Ishikawa (cell line): ENCODE measurements at regions not wholly inside any gene's neighbourhood (a gene's known extent, or its start where the extent isn't known, plus 50 kb on each side); places are given as distances from the start of the nearest gene placed in this dataset.

Source experiments
- CEBPB ChIP-seq: IDR thresholded peaks from 2 replicates; pipeline ENCODE4 v1.6.1; 2012
- CREB1 ChIP-seq: IDR thresholded peaks from 2 replicates; pipeline ENCODE4 v1.6.1; 2012; ENCODE audit warnings: low read depth
- EGR1 ChIP-seq: IDR thresholded peaks from 2 replicates; pipeline ENCODE4 v1.6.1; 2012
- EP300 ChIP-seq: IDR thresholded peaks from 2 replicates; pipeline ENCODE4 v1.6.1; 2012; ENCODE audit warnings: borderline replicate concordance
- FOXM1 ChIP-seq: IDR thresholded peaks from 2 replicates; pipeline ENCODE4 v1.6.1; 2012; ENCODE audit warnings: low read depth, borderline replicate concordance
- RAD21 ChIP-seq: IDR thresholded peaks from 2 replicates; pipeline ENCODE4 v1.6.1; 2012; ENCODE audit warnings: low read depth
- TAF1 ChIP-seq: IDR thresholded peaks from 2 replicates; pipeline ENCODE4 v1.6.1; 2012; ENCODE audit warnings: low read depth, mild to moderate bottlenecking
- TCF12 ChIP-seq: IDR thresholded peaks from 2 replicates; pipeline ENCODE4 v1.6.1; 2012; ENCODE audit warnings: low read depth
- TEAD4 ChIP-seq: IDR thresholded peaks from 2 replicates; pipeline ENCODE4 v1.6.1; 2012
- USF1 ChIP-seq: IDR thresholded peaks from 2 replicates; pipeline ENCODE4 v1.6.1; 2012
- YY1 ChIP-seq: IDR thresholded peaks from 2 replicates; pipeline ENCODE4 v1.6.1; 2012; ENCODE audit warnings: low read depth
- ZBTB7A ChIP-seq: IDR thresholded peaks from 2 replicates; pipeline ENCODE4 v1.6.1; 2012; ENCODE audit warnings: low read depth
- TF ChIP-seq, protein P1 (sequence below): IDR thresholded peaks from 2 replicates; pipeline ENCODE4 v1.6.1; 2012
- TF ChIP-seq, protein P2 (sequence below): IDR thresholded peaks from 2 replicates; pipeline ENCODE4 v1.6.1; 2012; ENCODE audit warnings: low read depth, mild to moderate bottlenecking

- TF ChIP-seq RAD21, result no peak
- TF ChIP-seq TEAD4, result no peak
- no peak for TF ChIP-seq TCF12
- no peak for TF ChIP-seq EP300
- TF ChIP-seq, protein P1, sequence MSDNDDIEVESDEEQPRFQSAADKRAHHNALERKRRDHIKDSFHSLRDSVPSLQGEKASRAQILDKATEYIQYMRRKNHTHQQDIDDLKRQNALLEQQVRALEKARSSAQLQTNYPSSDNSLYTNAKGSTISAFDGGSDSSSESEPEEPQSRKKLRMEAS, result no peak
- TF ChIP-seq EGR1, result no peak
Measured at GRCh38 chr6:143616741-143617140, 61.0 kb upstream of the PHACTR2 start.

- TF ChIP-seq ZBTB7A (no peak), CREB1 (no peak), TAF1 (no peak), EGR1 (no peak), TEAD4 (no peak)
- TF ChIP-seq, protein P1, result no peak
- TF ChIP-seq, protein P2, sequence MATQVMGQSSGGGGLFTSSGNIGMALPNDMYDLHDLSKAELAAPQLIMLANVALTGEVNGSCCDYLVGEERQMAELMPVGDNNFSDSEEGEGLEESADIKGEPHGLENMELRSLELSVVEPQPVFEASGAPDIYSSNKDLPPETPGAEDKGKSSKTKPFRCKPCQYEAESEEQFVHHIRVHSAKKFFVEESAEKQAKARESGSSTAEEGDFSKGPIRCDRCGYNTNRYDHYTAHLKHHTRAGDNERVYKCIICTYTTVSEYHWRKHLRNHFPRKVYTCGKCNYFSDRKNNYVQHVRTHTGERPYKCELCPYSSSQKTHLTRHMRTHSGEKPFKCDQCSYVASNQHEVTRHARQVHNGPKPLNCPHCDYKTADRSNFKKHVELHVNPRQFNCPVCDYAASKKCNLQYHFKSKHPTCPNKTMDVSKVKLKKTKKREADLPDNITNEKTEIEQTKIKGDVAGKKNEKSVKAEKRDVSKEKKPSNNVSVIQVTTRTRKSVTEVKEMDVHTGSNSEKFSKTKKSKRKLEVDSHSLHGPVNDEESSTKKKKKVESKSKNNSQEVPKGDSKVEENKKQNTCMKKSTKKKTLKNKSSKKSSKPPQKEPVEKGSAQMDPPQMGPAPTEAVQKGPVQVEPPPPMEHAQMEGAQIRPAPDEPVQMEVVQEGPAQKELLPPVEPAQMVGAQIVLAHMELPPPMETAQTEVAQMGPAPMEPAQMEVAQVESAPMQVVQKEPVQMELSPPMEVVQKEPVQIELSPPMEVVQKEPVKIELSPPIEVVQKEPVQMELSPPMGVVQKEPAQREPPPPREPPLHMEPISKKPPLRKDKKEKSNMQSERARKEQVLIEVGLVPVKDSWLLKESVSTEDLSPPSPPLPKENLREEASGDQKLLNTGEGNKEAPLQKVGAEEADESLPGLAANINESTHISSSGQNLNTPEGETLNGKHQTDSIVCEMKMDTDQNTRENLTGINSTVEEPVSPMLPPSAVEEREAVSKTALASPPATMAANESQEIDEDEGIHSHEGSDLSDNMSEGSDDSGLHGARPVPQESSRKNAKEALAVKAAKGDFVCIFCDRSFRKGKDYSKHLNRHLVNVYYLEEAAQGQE, result no peak
Measured at GRCh38 chr6:143615785-143616184, 62.0 kb upstream of the PHACTR2 start.

DNA sequence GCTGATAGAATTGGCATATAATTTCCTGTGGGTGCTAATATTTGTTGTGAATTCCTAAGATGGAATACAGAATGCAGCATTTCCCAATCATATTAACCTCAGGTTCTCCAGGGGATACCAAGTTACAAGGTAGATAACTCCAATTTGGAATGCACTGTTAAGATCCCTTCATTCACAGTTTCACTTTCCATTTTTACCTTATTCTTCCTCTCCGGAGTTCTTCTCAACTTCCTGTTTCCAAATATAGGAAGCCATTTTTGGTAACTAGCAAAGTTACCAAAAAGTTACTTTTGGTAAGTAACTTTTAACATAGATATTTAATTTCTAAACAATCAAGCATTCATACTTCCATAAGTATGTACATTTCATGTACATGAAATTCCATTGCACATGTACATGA is 63.5 kb upstream of the PHACTR2 start:
- TF ChIP-seq FOXM1 (no peak), EGR1 (no peak), YY1 (no peak), CEBPB (no peak), CREB1 (no peak), TEAD4 (no peak), USF1 (no peak), EP300 (no peak), ZBTB7A (no peak)
- TF ChIP-seq, protein P1, result no peak

DNA sequence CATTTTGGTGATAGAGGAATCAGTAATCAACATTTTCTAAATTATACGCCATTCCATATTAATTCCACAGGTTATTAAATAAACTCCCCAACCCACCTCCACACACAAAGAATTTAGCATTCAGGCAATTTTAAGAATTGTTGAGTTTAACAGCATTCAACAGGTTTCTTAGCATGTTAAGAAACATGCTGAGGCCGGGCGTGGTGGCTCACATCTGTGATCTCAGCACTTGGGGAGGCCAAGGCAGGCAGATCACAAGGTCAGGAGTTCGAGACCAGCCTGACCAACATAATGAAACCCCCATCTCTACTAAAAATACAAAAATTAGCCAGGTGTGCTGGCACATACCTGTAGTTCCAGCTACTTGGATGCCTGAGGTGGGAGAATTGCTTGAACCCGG is 64.0 kb upstream of the PHACTR2 start:
- TF ChIP-seq USF1 (no peak), EGR1 (no peak), RAD21 (no peak), ZBTB7A (no peak), TEAD4 (no peak)

DNA sequence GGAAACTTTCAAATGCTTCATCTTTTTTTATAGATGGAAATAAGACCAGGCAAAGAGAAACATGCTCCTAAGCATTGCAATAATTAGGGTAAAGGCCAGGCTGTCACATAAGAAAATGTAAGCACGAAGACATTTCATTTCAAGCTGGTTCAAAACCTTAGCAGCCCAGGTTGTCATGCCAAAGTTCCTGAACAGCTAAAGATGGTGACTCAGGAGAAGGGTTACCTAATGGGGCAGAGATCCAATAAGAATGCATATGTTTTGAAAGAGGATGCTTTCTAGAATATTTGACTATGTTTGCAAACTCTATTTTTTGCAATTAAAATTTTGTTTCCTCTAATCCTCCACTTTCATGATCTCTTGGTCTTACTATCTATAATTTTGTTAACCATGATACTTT is 65.6 kb upstream of the PHACTR2 start:
- TF ChIP-seq, protein P1, result no peak
- TF ChIP-seq TAF1 (no peak), EP300 (no peak), USF1 (no peak), FOXM1 (no peak), RAD21 (no peak)
- TF ChIP-seq, protein P2, result no peak

DNA sequence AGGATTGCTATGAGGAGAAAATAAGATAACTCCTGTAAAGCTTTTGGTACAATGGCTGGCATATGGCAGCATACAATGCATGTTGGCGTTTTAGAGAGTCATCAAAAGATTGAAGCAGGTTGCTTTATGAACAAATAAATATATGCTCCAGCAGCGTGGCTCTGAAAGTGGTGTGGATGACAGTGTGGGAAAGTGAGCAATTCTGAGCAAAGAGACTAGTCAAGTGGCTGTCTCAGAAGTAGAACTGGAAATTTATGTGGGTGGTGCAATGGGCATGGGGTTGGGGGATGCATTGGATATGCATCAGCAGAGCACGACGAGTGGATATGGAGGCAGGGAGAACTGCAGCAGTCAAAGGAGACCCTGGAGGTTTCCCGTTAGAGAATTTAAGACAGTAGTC is 66.2 kb upstream of the PHACTR2 start:
- no peak for TF ChIP-seq CEBPB
- TF ChIP-seq CREB1, result no peak
- TF ChIP-seq TEAD4, result no peak
- TF ChIP-seq, protein P2, result no peak
- no peak for TF ChIP-seq EGR1
